Body of pancreas (tissue), 4 donors: ENCODE measurements at regions not wholly inside any gene's neighbourhood (a gene's known extent, or its start where the extent isn't known, plus 50 kb on each side); places are given as distances from the start of the nearest gene placed in this dataset.

Experiments
- CTCF ChIP-seq, 7 experiments: fragments of 450-650 bp in 4 of 7; fragments of 200-600 bp in 3 of 7; sonication (generic) in 3 of 7; IDR thresholded peaks; one replicate each; pipeline ENCODE4 v1.5.1; 2016 to 2019; ENCODE audit warnings: antibody characterized with exemption in 7 of 7
- POLR2A ChIP-seq, 3 donors: fragments of 450-650 bp; IDR thresholded peaks; one replicate each; pipeline ENCODE4 v1.6.1; 2016; ENCODE audit warnings: antibody characterized with exemption in 3 of 3, mild to moderate bottlenecking in 2 of 3

GRCh38 chr3:177715980-177716379 lies 518.7 kb upstream of the TBL1XR1 start:
- TF ChIP-seq CTCF (IDR thresholded peaks at IDR 0.05) (no peak), POLR2A (IDR thresholded peaks at IDR 0.05) (no peak)
